Cardiac muscle cell (in vitro differentiated cells and primary cell): ENCODE measurements at regions not wholly inside any gene's neighbourhood (a gene's known extent, or its start where the extent isn't known, plus 50 kb on each side); places are given as distances from the start of the nearest gene placed in this dataset.
A peak's percentile ranks its signal among the peaks of the same experiment; 100 is the strongest.

Source experiments
- DNase-seq, 2 donors: peaks; one replicate each; pipeline versions ENCODE4 v3.0.0 to v3.0.0-alpha.2; 2010 to 2017; ENCODE audit warnings: low read depth in 1 of 2, low spot score in 1 of 2
- H3K27ac ChIP-seq: fragments of 200-600 bp; sonication (generic); 2 replicates; pipeline ENCODE4 v1.5.1; 2016
- H3K27me3 ChIP-seq: fragments of 200-600 bp; sonication (generic); 2 replicates; pipeline ENCODE4 v1.6.0; 2016; ENCODE audit warnings: control low read depth
- H3K36me3 ChIP-seq: fragments of 200-600 bp; sonication (generic); 2 replicates; pipeline ENCODE4 v1.5.1; 2016; ENCODE audit warnings: control low read depth
- H3K4me1 ChIP-seq: fragments of 200-600 bp; sonication (generic); 2 replicates; pipeline ENCODE4 v1.8.1; 2017; ENCODE audit warnings: low read depth, mild to moderate bottlenecking, mixed run types
- H3K4me3 ChIP-seq: fragments of 200-600 bp; sonication (generic); 2 replicates; pipeline ENCODE4 v1.5.1; 2016; ENCODE audit warnings: mild to moderate bottlenecking
- H3K9me3 ChIP-seq: fragments of 200-600 bp; sonication (generic); 2 replicates; pipeline ENCODE4 v1.5.1; 2017; ENCODE audit warnings: low read depth, mild to moderate bottlenecking, control low read depth
- TF ChIP-seq, protein P1 (sequence below): IDR thresholded peaks from 2 replicates; pipeline ENCODE4 v1.5.1; 2012; ENCODE audit warnings: low read depth, mild to moderate bottlenecking, low read length

DNA sequence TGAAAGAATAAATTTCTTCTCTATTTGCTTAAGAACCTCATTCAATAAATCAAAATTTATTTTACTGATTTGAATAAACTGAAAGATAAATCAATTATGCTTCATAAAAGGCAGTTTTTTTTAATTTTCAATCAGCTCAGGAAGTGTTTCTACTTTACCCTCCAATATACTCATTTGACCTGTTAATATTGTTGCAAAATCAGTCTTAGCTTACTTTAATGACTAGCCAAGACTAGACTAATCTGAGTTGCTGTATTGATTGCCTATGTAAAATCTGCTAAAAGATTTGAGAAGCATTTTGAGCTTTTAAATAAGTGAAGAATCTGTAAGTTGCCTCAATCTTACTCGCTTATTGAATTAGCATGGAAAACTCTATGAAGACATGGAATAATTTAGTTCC, 179.1 kb upstream of the LYPLAL1 start:
- DNase-seq = no peak
- TF ChIP-seq, protein P1, sequence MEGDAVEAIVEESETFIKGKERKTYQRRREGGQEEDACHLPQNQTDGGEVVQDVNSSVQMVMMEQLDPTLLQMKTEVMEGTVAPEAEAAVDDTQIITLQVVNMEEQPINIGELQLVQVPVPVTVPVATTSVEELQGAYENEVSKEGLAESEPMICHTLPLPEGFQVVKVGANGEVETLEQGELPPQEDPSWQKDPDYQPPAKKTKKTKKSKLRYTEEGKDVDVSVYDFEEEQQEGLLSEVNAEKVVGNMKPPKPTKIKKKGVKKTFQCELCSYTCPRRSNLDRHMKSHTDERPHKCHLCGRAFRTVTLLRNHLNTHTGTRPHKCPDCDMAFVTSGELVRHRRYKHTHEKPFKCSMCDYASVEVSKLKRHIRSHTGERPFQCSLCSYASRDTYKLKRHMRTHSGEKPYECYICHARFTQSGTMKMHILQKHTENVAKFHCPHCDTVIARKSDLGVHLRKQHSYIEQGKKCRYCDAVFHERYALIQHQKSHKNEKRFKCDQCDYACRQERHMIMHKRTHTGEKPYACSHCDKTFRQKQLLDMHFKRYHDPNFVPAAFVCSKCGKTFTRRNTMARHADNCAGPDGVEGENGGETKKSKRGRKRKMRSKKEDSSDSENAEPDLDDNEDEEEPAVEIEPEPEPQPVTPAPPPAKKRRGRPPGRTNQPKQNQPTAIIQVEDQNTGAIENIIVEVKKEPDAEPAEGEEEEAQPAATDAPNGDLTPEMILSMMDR = no peak
- no peaks in the 10 kb centered on the region for H3K36me3 ChIP-seq
- H3K27ac ChIP-seq = no peak overlapping the region
- H3K9me3 ChIP-seq = no peaks in the 10 kb centered on the region
- H3K27me3 ChIP-seq = no peaks in the 10 kb centered on the region
- H3K4me1 ChIP-seq = peaks cover under 1% of the 10 kb centered on the region
- H3K4me3 ChIP-seq = no peak overlapping the region

DNA sequence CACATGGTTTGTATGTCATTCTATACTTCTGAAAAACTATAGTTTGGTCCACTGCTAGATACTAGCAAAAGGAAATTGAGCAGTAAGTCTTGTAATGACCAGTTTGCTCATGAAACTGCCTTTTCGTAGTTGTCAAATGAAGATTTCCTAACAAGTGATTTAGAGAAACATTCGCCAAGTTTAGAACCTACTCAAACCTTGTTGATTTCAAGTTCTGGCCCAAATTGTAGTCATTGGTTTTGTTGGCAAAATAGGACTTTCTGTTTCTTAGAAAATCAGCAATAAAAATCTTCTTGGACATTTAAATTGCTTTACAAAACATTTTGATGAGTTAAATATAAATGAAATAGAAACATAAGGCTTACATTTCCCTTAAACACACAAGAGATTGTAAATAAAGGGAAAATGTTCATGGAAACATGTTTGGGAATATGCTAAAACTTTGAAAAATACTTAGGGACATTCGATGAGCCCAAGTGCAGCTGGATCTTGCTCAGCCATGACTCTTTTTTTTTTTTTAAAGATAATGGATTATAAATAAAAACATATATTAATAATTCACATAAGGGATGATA, 178.5 kb upstream of the LYPLAL1 start:
- TF ChIP-seq, protein P1 = no peak
- Histone ChIP-seq H3K4me1 (peaks cover 6% of the 10 kb centered on the region), H3K27ac (no peak overlapping the region), H3K4me3 (no peak overlapping the region), H3K27me3 (no peaks in the 10 kb centered on the region), H3K9me3 (no peaks in the 10 kb centered on the region), H3K36me3 (no peaks in the 10 kb centered on the region)
- DNase-seq = no peak

DNA sequence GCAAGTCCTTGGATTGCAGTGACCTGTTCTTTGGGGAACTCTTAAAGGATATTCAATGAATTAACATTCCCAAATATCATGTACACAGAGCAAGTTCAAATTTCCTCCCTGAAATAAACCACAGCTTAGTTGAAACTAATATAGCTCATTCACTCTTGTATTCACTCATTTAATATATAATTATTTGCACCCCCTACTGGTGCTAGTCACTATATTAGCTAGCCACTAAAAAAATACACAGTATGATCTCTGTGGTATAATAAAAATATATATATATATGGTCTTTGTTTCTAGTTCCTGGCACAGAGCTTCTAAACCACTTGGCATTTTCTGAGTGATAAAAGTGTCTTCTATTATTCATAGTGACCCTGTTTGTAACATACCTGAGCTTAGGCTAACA, 177.3 kb upstream of the LYPLAL1 start:
- H3K27ac ChIP-seq = no peak overlapping the region
- TF ChIP-seq, protein P1 = peak; percentile 23
- no peaks in the 10 kb centered on the region for H3K27me3 ChIP-seq
- no peak overlapping the region for H3K4me3 ChIP-seq
- H3K36me3 ChIP-seq = no peaks in the 10 kb centered on the region
- H3K9me3 ChIP-seq = no peaks in the 10 kb centered on the region
- peaks cover 7% of the 10 kb centered on the region for H3K4me1 ChIP-seq
- no peak for DNase-seq

DNA sequence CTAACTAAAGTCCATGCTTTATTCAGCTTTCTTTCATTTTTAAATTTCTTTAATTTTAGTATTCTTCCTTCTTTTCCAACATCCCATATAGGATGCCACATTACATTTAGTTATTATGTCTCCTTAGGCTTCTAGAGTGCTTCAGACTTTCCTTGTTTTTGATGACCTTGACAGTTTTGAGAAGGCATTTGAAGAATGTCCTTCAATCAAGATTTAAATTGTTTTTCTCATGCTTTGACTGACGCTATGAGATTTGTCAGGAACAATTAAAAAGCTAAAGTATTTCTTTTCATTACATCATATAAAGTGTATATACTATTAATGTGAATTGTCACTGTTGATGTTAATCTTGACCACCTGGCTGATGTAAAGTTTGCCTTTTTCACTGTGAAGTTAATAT, 173.7 kb upstream of the LYPLAL1 start:
- Histone ChIP-seq H3K27ac (no peak overlapping the region), H3K36me3 (no peaks in the 10 kb centered on the region), H3K4me3 (no peak overlapping the region), H3K4me1 (peaks cover 7% of the 10 kb centered on the region), H3K9me3 (no peaks in the 10 kb centered on the region), H3K27me3 (no peaks in the 10 kb centered on the region)
- TF ChIP-seq, protein P1 = no peak
- no peak for DNase-seq

DNA sequence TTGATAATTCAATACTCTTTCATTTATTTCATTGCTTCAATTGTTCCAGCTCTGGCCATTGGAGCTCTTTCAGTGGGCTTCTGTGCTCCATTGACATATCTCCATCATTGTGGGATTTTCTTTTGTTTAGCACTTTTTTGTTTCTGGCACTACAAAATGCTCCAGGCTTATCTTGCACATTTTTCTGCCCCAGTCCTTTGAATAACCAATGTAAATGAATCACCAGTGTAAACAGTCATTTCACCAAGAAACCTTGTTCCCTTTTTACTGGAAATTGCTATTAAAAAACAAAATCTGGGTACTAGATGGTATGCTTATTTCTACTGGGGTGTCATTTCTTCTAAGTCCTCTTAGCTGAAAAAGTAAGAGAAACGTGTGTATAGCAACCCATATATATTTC, 173.0 kb upstream of the LYPLAL1 start:
- TF ChIP-seq, protein P1 = no peak
- Histone ChIP-seq H3K27me3 (no peaks in the 10 kb centered on the region), H3K9me3 (no peaks in the 10 kb centered on the region), H3K36me3 (no peaks in the 10 kb centered on the region), H3K27ac (no peak overlapping the region), H3K4me3 (no peak overlapping the region), H3K4me1 (peaks cover 7% of the 10 kb centered on the region)
- no peak for DNase-seq

DNA sequence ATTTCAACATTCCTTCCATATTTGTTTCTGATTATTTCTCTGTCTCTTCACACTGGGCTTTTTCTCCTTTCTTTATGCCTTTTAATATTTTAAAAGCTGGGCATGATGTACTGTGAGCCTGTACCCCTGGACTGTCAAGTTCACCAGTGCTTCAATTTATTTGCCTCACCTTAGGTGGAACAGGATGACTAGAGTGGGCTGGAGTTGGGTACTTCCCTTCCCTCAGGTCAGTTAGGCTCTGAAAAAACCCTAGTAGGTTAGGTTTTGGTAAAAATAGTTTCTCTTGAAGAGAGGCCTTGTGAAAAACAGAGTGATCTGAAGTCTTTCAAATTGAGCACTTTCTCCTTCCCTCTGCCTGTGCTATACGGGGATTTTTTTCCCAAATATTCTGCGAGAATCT, 163.0 kb upstream of the LYPLAL1 start:
- no peak overlapping the region for H3K27ac ChIP-seq
- no peak for DNase-seq
- TF ChIP-seq, protein P1 = no peak
- no peaks in the 10 kb centered on the region for H3K27me3 ChIP-seq
- H3K36me3 ChIP-seq = no peaks in the 10 kb centered on the region
- H3K9me3 ChIP-seq = no peaks in the 10 kb centered on the region
- peaks cover 15% of the 10 kb centered on the region for H3K4me1 ChIP-seq
- no peak overlapping the region for H3K4me3 ChIP-seq
